ENCODE measurements at regions not wholly inside any gene's neighbourhood (a gene's known extent, or its start where the extent isn't known, plus 50 kb on each side); places are given as distances from the start of the nearest gene placed in this dataset.
"Not testable (repeated sequence)": the region's sequence is repeated elsewhere in the genome, so short reads cannot be mapped to it uniquely, and the experiment has no call there.

DNA sequence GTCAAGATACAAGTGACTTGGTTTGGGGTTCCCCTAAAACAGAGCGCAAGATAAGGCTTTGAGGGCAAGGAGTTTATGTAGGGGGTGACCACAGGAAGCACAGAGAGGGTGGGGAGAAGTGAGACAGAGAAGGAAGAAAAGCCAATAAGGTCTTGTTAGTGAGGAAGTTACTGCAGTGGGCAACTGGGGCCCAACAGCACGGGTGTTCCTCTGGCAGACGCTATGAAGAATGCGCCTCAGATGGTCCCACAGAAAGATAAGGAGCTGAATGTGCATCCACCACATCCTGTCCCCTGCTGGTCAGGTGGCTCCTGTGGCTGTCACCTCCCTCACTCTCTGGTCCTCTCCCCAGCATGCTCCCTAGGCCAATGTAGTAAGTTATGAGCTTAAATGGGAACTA, 333.5 kb downstream of the TSHZ3 start:
- DNase-seq = no peak

DNA sequence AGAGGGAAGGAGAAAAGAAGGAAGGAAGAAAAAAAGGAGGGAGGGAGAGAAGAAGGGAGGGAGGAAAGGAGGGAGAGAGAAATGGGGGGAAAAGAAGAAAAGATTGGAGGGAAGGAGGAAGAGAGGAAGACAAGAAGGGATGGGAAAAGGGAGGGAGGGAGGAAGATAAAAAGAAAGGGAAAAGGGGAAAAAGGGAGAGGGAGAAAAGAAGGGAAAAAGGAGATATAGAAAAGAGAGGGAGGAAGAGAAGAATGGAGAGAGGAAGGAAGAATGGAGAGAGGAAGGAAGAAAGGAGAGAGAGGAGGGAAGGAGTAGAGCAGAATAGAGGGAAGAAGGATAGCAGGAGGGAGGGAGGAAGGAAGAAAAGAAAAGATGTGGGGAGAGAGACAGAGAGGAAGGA, 334.6 kb downstream of the TSHZ3 start:
- no peak for DNase-seq

DNA sequence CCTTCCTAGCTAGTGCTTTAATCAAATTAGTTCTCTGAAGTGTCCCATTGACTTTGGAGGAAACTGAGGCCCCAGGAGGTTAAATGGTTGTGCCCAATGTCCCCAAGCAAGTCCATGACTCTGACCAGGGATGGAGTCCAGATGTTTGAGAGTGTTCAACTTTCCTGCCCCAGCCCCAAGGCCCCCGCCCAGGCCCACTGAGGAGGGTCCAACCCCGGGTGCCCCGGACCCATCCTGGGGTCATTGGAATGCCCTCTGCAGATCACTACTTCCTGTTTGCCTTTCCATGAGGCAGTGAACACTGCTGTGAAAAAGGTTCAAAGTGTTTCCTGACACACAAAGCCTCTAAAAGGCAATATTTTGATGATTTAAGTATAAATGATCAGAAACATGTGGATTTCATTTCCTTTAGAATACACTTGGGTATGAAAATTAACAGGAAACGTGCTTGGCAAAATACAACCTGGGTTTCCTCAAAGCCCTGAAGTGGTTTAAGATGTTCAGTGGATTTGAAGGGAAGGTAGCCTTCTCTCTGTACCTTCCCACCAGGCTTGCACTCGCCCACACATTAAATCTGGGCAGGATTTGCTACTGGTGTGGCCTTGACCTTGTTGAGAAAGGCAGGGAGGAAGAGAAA, 335.7 kb downstream of the TSHZ3 start:
- DNase-seq = no peak

DNA sequence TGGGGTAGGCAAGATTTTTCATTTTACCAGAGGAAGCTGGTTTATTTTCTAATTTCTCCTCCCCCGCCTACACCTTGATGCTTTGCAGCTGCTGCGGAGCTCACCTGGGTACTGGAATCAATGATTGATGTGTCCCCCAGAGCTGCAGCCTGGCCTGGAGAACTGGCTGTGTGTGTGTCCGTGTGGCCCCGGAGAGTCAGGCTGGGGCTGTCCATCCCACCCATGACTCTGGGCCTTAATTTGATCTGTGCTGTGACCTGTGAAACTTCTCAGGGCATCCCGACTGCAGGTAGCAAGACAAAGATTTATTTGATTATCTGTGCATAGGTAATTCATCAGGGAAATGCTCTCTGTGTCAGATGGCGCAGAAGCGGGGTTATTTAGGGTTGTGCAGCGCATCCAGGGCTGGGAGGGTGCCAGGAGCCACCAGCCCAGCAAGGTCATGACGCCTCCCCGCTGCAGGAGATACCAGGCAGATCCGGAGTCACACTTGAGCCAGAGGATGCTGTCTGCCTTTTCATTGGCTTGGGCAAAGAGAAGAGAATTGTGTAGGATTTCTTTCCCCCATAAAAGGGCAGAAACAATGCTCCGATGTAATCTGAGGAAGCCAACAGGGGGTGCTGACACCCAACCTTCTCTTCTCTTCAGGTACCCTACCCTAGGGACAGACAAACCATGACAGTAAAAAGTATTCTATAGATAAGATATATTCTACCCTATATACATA, 346.6 kb downstream of the TSHZ3 start:
- DNase-seq = no peak

DNA sequence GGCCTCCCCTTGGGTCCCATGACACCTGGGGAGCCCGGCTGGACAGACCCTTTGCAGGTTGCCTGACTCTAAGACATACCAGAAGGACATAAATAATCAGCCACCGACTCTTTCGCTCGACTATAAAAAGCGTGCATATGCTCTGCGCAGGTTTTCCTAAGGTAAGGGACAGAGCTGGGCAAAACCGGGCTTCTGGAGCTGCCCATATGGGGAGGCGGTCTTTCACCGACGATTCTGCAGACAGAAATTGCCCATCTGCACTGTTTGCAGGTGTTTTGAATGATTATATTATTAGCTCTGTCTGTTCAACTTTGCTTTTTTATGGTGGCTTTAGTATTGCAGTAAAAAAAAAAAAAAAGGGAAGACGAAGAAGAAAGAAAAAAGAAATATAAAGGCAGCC, 347.2 kb downstream of the TSHZ3 start:
- no peak for DNase-seq

DNA sequence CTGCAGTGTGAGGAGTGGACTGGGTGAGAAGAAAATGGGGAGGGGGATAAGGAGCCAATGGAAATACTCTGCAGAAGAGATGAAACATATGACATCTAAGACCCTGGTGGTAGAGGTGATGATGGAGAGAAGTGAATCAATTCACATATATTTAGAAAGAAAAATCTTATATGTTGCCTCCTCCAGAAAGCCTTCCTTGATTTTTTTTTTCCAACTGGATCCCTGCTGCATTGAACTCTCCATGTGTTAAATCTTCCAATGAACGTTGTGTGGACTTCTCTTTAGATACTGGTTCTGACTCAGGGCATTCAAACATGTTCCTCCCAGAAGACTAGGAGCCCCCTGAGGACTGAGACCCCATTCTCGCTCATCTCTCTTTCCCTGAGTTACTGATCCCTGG, 348.3 kb downstream of the TSHZ3 start:
- DNase-seq = no peak

DNA sequence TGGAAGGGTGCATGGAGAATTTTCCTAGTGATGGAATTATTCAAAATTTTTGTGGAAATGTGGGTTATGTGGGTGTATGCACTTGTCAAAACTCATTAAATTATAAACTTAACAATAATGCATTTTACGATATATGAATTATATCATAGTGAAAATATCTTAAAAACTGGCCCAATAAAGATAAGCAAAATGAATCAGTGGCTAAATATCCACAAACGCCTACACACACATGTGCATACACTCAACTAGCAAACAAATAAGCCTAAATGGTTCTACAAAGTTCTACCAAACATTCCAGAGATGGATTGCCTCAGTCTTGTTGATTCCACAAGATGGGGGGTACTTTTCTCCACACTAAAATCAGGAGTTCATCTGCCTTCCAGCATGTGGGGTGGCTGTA, 349.5 kb downstream of the TSHZ3 start:
- DNase-seq = no peak

DNA sequence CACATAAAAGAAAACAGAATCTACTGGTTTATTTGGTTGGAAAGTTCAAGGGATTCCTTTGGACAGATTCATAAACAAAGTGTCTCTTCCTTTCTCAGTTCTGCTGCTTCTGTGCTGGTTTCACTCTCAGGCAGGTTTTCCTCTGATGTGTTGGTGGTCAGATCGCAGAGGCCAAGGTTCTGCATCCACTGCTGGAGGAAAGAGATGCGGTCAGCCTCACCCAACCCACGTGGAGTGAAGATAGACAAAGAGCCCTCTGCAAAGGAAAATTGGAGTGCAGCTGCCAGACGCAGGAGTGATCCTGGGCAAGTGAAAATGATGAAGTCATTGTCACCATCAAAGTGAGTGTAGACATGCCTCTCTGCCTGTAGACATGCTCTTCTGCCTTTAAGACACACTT, 352.0 kb downstream of the TSHZ3 start:
- DNase-seq = no peak

DNA sequence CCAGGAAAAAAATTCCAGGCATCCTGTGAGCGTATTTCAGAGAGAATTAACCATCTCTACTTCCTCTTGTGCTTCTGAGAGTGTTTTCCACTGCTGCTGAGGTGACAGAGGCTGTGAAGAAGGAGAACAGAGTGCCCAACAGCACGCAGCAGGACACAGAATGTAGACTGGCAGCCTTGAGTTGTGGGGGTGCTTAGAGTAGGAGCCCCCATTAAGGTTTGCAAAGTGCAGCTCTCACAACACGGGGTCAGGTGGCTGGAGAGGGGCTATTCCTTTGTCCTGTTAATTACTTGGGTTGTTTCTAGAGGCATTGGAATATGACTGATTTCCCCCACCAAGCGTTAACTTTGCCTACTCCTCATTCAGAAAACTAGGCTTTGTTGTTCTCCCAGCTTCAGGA, 370.6 kb downstream of the TSHZ3 start:
- DNase-seq = no peak

DNA sequence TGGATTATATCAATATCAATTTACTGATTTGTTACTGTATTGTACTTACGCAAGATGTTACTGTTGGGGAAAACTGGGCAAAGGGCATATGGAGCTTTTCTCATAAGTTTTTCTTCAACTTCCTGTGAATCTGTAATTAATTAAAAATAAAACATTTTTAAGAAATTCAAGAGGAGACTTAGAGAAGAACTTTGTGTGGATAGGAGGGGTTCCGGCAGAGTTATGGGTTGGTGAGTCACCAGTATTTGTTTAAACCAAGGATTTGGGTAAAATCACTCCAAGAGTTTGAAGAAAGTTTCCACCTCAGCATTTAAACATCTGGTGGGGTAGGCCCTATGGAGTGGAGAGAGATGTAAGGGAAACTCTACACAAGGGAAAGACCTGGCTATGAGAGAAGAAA, 379.6 kb downstream of the TSHZ3 start:
- no peak for DNase-seq

DNA sequence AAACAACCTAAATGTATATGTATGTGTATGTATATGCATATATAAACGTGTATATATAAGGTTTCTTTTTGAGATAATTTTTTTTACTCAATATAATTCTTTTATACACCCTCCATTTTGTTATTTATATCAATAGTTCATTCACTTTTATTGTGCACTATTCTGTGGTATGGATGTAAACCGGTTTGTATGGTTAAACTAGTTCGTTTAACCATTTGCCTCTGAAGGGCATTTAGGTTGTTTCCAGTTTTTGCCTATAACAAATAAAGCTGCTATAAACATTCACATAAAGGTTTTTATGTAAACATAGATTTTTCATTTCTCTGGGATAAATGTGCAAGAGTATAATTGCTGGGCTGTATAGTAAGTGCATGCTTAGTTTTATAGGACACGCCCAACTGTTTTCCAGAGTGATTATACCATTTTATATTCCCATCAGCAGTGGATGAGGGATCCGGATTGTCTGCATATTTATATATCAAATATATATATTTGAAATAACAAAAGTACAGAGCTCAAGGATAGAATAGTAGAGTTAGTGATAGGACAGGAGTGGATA, 380.3 kb downstream of the TSHZ3 start:
- DNase-seq = no peak

DNA sequence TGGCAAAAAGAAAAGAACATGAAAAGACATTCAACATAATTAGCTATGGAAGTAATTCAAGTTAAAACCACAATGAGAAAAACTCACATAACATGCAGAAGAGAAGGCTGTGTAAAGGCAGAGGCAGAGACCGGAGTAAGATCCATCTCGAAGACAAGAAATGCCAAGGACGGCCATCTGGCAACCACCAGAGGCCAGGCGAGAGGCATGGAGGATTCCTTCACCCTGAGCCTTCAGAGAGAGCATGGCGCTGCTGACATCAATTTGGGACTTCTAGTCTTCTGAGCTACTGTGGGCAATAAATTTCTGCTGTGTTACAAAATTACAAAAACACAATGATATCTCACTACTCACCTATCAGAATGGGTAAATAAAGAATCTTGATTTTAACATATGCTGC, 381.0 kb downstream of the TSHZ3 start:
- DNase-seq = no peak

DNA sequence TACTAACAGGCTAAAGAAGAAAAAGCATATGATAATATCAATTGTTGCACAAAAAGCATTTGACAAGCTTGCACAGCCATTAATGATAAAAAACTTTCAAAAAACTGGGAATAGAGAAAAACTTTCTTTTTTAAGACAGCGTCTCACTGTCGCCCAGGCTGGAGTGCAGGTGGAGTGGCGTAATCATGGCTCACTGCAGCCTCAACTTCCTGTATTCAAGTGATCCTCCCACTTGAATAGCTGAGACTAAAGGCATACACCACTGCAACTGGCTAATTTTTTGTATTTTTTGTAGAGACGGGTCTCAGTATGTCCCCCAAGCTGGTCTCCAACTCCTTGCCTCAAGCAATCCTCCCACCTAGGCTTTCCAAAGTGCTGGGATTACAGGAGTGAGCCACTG, 382.8 kb downstream of the TSHZ3 start:
- DNase-seq = no peak

DNA sequence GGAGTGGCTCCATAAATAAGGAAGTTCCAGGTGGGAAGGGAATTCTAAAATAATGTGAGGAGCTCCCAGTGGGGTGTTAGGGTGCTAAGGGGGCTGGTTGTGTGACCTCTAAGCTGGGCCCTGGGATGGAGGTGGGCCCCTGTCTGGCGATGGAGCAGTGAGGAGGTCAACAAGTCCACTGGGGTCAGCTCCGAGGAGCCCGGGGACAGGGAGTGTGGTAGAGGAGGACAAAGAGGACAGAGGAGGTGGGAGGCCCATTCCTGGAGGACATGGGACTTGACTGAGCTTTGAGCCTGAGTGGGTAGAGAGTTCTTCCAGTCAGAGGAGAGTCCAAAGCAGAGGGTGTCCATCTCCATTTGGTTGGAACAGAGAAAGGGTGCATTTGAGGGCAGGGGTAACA, 390.2 kb downstream of the TSHZ3 start:
- no peak for DNase-seq

DNA sequence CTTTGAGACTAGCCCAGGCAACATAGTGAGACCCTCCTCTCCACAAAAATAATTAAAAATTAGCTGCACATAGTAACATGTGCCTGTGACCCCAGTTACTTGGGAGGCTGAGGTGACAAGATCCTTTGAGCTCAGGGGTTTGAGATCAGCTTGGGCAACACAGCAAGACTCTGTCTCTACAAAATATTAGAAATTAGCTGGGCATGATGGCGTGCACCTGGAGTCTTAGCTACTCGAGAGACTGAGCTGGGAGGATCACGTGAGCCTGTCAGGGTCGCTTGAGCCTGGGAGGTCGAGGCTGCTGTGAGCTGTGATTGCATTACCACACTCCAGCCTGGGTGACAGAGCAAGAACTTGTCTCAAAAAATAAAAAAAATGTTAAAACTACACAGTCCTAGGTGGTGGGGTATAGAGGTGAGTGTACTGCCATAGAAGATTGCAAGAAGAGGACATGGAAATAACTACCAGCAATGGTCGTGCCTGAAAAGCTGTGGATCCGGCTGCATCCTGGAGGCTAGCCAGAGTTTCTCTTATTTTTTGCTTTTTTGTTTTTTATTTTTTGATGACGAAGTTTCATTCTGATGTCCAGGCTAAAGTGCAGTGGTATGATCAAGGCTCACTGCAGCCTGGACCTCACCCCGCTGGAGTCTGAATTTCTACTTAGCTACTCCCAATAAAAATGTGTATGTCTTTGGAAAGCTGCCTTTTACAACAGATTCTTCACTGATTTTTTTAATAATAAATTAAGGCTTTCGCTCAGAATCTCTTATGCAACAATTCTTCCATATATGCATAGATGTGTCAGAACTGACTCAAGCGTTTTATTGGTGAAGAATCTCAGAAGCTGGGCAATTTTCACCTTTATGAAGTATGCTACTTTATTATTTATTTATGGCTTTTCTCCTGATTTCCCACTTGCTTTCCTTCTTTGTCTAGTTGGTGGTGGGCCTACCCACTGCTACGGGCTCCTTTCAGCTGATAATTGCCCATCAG, 393.8 kb downstream of the TSHZ3 start:
- no peak for DNase-seq

DNA sequence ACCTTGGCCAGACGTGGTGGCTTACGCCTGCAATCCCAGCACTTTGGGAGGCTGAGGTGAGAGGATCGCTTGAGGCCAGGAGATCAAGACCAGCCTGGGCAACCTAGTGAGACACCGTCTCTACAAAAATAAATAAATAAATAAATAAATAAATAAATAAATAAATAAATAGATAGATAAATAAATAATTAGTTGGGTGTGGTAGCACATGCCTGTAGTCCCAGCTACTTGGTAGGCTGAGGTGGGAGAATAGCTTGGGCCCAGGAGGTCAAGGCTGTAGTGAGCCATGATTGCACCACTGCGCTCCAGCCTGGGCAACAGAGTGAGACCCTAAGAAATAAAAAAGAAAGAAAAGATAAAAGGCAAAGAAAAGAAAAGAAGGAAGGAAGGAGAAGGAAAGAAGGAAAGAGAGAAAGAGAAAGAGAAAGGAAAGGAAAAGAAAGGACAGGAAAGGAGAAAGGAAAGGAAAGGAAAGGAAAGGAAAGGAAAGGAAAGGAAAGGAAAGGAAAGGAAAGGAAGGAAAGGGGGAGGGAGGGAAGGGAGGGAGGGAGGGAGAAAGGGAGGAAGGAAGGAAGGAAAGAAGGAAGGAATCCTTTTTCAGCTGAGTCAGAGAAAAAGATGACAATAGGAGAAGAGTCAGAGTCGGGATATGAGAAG, 404.8 kb downstream of the TSHZ3 start:
- not testable (repeated sequence) for DNase-seq

DNA sequence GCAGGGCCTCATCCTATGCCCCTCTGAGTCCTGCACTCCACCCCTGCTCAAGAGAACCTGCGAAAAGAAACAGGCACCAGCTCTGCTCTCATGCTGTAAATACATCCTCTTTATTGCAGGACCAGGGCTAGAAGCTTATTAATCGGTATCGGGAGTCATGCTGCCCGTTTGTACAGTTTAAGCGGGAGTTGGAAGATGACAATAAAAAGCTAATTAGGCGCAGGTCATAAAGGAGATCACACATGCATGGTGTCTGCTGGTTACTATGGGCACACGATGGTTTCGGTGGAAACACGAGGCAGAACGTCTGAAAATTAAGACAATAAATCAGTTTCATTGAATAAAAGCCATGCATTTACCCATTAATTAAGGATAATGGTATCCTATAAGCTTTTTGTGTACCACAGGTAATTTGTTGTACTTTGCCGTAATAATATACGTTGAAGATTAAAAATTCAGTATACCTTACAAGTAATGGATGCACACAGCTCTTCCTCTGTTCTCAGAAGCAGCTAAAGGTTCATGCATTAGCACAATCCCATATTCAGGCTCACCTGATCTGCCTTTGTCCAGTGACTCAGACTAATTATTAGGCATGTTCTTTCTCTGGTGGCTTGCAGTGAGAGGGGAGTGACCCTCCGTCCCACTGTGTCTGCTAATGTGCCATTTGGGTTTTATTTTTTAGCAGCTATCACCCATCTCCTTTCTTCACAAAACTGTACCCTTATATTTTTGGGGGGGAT, 406.0 kb downstream of the TSHZ3 start:
- DNase-seq = no peak

DNA sequence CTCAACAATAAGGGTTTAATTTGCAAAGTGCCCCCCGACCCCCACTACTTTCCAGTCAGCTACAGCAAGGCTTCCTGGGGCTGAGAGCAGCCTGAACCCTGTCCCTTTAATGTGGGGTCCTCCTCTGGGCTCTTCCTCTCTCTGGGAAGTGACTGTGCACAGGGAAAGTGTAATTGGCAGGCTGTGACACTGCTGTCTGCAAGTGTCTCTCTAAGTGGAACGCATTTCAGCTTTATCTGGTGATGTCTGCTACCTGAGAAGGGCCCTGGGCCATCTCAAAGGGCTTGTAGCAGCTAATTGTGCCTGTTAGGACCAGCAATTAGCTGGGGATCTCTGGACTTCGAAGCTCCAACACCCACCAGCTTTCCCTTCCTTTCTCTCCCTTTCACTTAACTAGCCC, 406.6 kb downstream of the TSHZ3 start:
- no peak for DNase-seq

DNA sequence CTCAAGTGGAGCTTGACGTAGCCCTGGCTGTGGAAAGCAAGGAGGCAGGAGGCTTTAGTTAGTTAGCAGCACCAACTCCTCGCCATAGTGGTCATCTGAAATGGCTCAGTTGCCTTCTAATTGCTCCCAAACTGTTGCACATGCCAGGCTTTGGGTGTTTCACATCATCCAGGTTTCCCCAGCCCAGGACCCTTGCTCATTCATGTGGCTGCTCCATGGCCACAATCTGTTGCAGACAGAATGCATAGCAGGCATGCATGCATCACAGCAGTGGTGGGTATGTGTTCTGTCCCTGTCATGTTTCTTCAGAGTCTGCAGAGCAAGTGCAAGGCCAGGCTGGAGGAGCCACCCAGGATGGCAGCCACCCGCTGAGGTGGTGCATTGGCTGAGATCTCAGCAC, 407.6 kb downstream of the TSHZ3 start:
- DNase-seq = no peak

DNA sequence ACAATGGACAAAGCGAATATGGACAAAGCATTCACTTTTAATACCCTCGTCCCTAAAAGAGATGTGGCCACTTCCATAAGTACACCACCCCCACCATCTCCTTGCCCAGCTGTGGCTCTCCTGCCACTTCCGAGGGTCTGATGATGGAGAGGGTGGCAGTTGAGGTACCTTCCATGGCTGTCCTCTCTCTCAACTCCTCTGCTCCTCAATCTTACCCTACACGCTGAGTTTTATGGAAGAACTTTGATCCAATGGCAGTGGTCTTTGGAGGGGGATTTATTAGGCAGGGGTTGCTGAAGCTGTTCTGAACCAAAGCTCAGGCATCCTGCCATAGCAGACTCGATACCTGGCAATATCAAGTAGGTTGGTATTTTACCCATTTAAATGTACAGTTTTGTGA, 413.0 kb downstream of the TSHZ3 start:
- DNase-seq = no peak

DNA sequence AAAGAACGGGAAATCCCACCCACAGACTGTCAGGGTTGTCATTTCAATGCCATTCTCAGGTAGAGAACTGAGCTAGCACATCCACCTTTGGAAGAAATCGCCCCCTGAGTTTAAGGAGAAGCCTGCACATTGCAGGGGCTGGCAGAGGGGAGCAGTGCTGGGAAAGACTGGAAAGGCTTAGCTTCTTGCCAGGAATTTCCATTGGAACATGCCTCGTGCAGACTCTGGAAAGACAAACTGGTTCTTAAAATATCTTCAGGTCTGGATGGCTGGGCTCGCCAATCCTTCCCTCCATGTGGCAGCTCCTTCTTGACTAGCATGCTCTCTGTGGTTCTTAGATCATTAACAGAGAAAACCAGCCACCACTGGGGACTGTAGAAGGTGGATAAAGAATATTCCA, 414.1 kb downstream of the TSHZ3 start:
- DNase-seq = no peak

DNA sequence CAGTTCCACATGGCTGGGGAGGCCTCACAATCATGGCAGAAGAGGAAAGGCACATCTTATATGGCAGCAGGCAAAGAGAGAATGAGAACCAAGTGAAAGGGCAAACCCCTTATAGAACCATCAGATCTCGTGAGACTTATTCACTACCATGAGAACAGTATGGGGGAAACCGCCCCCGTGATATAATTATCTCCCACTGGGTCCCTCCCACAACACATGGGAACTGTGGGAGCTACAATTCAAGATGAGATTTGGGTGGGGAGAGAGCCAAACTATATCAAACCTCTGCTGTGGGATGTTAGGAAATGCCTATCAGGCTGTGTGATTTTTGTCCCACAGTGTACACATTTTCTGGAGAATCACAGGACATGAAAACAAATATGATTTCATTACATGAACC, 415.8 kb downstream of the TSHZ3 start:
- DNase-seq = not testable (repeated sequence)
